ENCODE measurements at regions not wholly inside any gene's neighbourhood (a gene's known extent, or its start where the extent isn't known, plus 50 kb on each side); places are given as distances from the start of the nearest gene placed in this dataset.

- Mint-ChIP-seq H3K4me1 (peaks cover 13% of the 10 kb centered on the region in 2 experiments), H3K9me3 (no peaks in the 10 kb centered on the region), H3K27ac (no peak overlapping the region), H3K36me3 (ENCODE audit: insufficient read depth in 1 of 3, low read depth in 3 of 3) (peaks cover 0 to 7% (median 0%) of the 10 kb centered on the region in 3 experiments; a peak in 1 of 7 replicates), H3K27me3 (ENCODE audit: low read depth) (no peaks in the 10 kb centered on the region; the same call in 1 of the 2 replicates), H3K4me3 (no peak overlapping the region)
- Histone ChIP-seq H3K4me1 (ENCODE audit: insufficient read depth, low read length) (no peaks in the 10 kb centered on the region), H3K18ac (ENCODE audit: insufficient read length, low read depth, low read length) (no peak overlapping the region), H2BK15ac (ENCODE audit: low read depth, low read length) (no peak overlapping the region), H3K9ac (ENCODE audit: extremely low read depth, insufficient read length, low read length) (no peak overlapping the region), H3K4ac (ENCODE audit: low read depth, low read length) (no peak overlapping the region), H3K9me3 (ENCODE audit: control insufficient read depth, low read depth, low read length) (no peaks in the 10 kb centered on the region), H3K56ac (ENCODE audit: insufficient read length, low read depth, low read length) (no peak overlapping the region), H4K91ac (ENCODE audit: insufficient read length, low read depth, low read length) (no peak overlapping the region), H4K20me1 (ENCODE audit: control insufficient read depth, insufficient read depth, insufficient read length) (no peaks in the 10 kb centered on the region), H3K27ac (ENCODE audit: insufficient read length, low read depth, low read length) (no peak overlapping the region), H3K23ac (ENCODE audit: insufficient read length, low read depth, low read length) (no peak overlapping the region), H3T11ph (ENCODE audit: low read length) (no peak overlapping the region), H2AFZ (ENCODE audit: low read length) (no peak overlapping the region), H4K5ac (ENCODE audit: insufficient read length, low read depth, low read length) (no peak overlapping the region), H2BK120ac (ENCODE audit: low read depth, low read length, poor library complexity, severe bottlenecking) (no peak overlapping the region), H3K79me1 (ENCODE audit: insufficient read depth, low read depth, low read length, poor library complexity, severe bottlenecking) (no peaks in the 10 kb centered on the region), H3K79me2 (ENCODE audit: insufficient read depth, low read length) (no peaks in the 10 kb centered on the region), H2BK20ac (ENCODE audit: low read depth, low read length, poor library complexity, severe bottlenecking) (no peak overlapping the region), H3K14ac (ENCODE audit: insufficient read depth, low read length) (no peak overlapping the region), H3K23me2 (ENCODE audit: insufficient read length, low read depth, low read length, poor library complexity, severe bottlenecking) (no peaks in the 10 kb centered on the region), H2BK12ac (ENCODE audit: insufficient read length, low read depth, low read length) (no peak overlapping the region), H2AK5ac (ENCODE audit: insufficient read length, low read length) (no peak overlapping the region), H3K27me3 (ENCODE audit: insufficient read depth, low read length) (no peaks in the 10 kb centered on the region), H4K8ac (replicated peaks; ENCODE audit: insufficient read length, low read depth, low read length) (no peak overlapping the region), H2BK5ac (ENCODE audit: insufficient read length, low read length) (no peak overlapping the region), H3K4me2 (ENCODE audit: insufficient read depth, insufficient read length, low read length) (no peak overlapping the region)
- no peak for TF ChIP-seq CTCF (conservative IDR thresholded peaks at IDR 0.05)
- no CpG with 5 or more reads among the region's 2 CpGs for WGBS (ENCODE audit: extremely low coverage, insufficient read length, low lambda C conversion rate)
- DNase-seq = no peak
Observed at GRCh38 chr5:17878541-17878940, 244.3 kb downstream of the TAF11L14 start.

Measured in H9 (cell line).